Thoracic aorta (tissue), 2 donors: ENCODE measurements at regions not wholly inside any gene's neighbourhood (a gene's known extent, or its start where the extent isn't known, plus 50 kb on each side); places are given as distances from the start of the nearest gene placed in this dataset.
"Not testable (repeated sequence)": the region's sequence is repeated elsewhere in the genome, so short reads cannot be mapped to it uniquely, and the experiment has no call there.

Experiments
- ATAC-seq: fragments of 150-250 bp; one replicate; pipeline ENCODE4 v1.8.0; 2017; ENCODE audit warnings: low read depth; ENCODE audit not compliant: insufficient number of reproducible peaks, low FRiP score
- DNase-seq: peaks from one replicate; pipeline ENCODE4 v3.0.0-alpha.2; 2020; ENCODE audit warnings: low spot score
- H3K27ac ChIP-seq, 2 donors: fragments of 200-600 bp; sonication (generic); 1 replicate in 1 of 2; 2 replicates in 1 of 2; pipeline ENCODE4 v1.5.1; 2016; ENCODE audit warnings: mild to moderate bottlenecking in 2 of 2, moderate library complexity in 2 of 2
- H3K27me3 ChIP-seq: fragments of 200-600 bp; sonication (generic); replicated peaks from 2 replicates; pipeline ENCODE4 v1.6.0; 2016; ENCODE audit warnings: mild to moderate bottlenecking; ENCODE audit not compliant: insufficient read depth
- H3K36me3 ChIP-seq: fragments of 200-600 bp; sonication (generic); one replicate; pipeline ENCODE4 v1.5.1; 2016
- H3K4me1 ChIP-seq, 2 donors: fragments of 200-600 bp; sonication (generic); 1 replicate in 1 of 2; 2 replicates in 1 of 2; pipeline versions ENCODE4 v1.5.1 to v1.6.0; 2016; ENCODE audit warnings: low read depth in 2 of 2, mild to moderate bottlenecking in 1 of 2; ENCODE audit not compliant: control insufficient read depth in 1 of 2
- H3K4me3 ChIP-seq: fragments of 200-600 bp; sonication (generic); 2 replicates; pipeline ENCODE4 v1.5.1; 2016; ENCODE audit warnings: mild to moderate bottlenecking
- H3K9me3 ChIP-seq: fragments of 200-600 bp; sonication (generic); 2 replicates; pipeline ENCODE4 v1.5.1; 2016
- CTCF ChIP-seq: fragments of 200-600 bp; sonication (generic); IDR thresholded peaks from one replicate; pipeline ENCODE4 v1.5.1; 2019; ENCODE audit warnings: antibody characterized with exemption

GRCh38 chr5:91457681-91458058 lies 74.6 kb upstream of the ARRDC3 start:
- Histone ChIP-seq H3K4me1 (peaks cover 0 to 4% of the 10 kb centered on the region in 2 donors), H3K27ac (no peak overlapping the region), H3K27me3 (no peaks in the 10 kb centered on the region), H3K9me3 (no peaks in the 10 kb centered on the region), H3K36me3 (no peaks in the 10 kb centered on the region), H3K4me3 (no peak overlapping the region)
- ATAC-seq (no peak), DNase-seq (no peak)
- TF ChIP-seq CTCF = no peak

- H3K27me3 ChIP-seq = no peaks in the 10 kb centered on the region
- no peak overlapping the region for H3K4me3 ChIP-seq
- no peak for DNase-seq
- no peak for ATAC-seq
- no peaks in the 10 kb centered on the region for H3K9me3 ChIP-seq
- peaks cover 0 to 4% of the 10 kb centered on the region in 2 donors for H3K4me1 ChIP-seq
- no peaks in the 10 kb centered on the region for H3K36me3 ChIP-seq
- H3K27ac ChIP-seq = no peak overlapping the region
- no peak for TF ChIP-seq CTCF
Observed at GRCh38 chr5:91456928-91457680, 74.0 kb upstream of the ARRDC3 start.

GRCh38 chr5:91449083-91449482 lies 66.0 kb upstream of the ARRDC3 start:
- no peak overlapping the region for H3K27ac ChIP-seq
- no peak for ATAC-seq
- H3K4me1 ChIP-seq = no peaks in the 10 kb centered on the region
- no peak for TF ChIP-seq CTCF
- H3K9me3 ChIP-seq = no peaks in the 10 kb centered on the region
- H3K27me3 ChIP-seq = no peaks in the 10 kb centered on the region
- no peaks in the 10 kb centered on the region for H3K36me3 ChIP-seq
- DNase-seq = no peak
- no peak overlapping the region for H3K4me3 ChIP-seq

- not testable (repeated sequence) for H3K27me3 ChIP-seq, H3K27ac ChIP-seq, ATAC-seq, H3K36me3 ChIP-seq, H3K4me3 ChIP-seq, H3K9me3 ChIP-seq, H3K4me1 ChIP-seq, DNase-seq
Observed at GRCh38 chr5:91448079-91448478, 65.0 kb upstream of the ARRDC3 start.

GRCh38 chr5:91446880-91447279 lies 63.8 kb upstream of the ARRDC3 start:
- DNase-seq, H3K27ac ChIP-seq, H3K27me3 ChIP-seq, H3K4me3 ChIP-seq, H3K9me3 ChIP-seq, H3K4me1 ChIP-seq, H3K36me3 ChIP-seq, ATAC-seq: not testable (repeated sequence)

GRCh38 chr5:91443761-91444467 lies 60.8 kb upstream of the ARRDC3 start:
- H3K27ac ChIP-seq = no peak overlapping the region

More at GRCh38 chr5:91443761-91444467, 60.8 kb upstream of the ARRDC3 start:
- no peak for ATAC-seq
- no peak for DNase-seq
- Histone ChIP-seq H3K4me3 (no peak overlapping the region), H3K9me3 (no peaks in the 10 kb centered on the region), H3K36me3 (no peaks in the 10 kb centered on the region), H3K27me3 (no peaks in the 10 kb centered on the region), H3K4me1 (no peaks in the 10 kb centered on the region)
- TF ChIP-seq CTCF = no peak
